ENCODE measurements at regions not wholly inside any gene's neighbourhood (a gene's known extent, or its start where the extent isn't known, plus 50 kb on each side); places are given as distances from the start of the nearest gene placed in this dataset.

DNA sequence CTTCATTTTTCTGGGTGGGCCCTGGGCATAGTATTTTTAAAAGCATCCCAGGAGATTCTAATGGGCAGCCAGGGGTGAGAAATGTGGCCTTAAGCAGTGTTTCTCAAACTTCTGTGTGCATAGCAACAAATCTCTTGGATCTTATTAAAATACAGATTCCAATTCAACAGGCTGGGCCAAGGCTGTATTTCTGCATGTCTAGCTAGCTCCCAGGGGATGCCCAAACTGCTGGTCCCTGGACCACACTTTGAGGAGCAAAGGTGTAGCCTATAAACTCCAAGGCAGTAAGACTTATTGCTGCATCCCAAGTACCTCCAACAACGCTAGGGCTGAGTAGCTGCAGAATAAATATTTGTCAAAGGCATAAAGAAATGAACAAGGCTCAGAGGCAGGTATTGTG is 292.9 kb upstream of the ZMIZ1 start:
- peaks cover 6% of the 10 kb centered on the region for H3K4me1 ChIP-seq (ENCODE audit: low read depth)
- TF ChIP-seq, protein P1, sequence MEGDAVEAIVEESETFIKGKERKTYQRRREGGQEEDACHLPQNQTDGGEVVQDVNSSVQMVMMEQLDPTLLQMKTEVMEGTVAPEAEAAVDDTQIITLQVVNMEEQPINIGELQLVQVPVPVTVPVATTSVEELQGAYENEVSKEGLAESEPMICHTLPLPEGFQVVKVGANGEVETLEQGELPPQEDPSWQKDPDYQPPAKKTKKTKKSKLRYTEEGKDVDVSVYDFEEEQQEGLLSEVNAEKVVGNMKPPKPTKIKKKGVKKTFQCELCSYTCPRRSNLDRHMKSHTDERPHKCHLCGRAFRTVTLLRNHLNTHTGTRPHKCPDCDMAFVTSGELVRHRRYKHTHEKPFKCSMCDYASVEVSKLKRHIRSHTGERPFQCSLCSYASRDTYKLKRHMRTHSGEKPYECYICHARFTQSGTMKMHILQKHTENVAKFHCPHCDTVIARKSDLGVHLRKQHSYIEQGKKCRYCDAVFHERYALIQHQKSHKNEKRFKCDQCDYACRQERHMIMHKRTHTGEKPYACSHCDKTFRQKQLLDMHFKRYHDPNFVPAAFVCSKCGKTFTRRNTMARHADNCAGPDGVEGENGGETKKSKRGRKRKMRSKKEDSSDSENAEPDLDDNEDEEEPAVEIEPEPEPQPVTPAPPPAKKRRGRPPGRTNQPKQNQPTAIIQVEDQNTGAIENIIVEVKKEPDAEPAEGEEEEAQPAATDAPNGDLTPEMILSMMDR (IDR thresholded peaks at IDR 0.05; ENCODE audit: low read depth, low read length) = no peak
- DNase-seq (ENCODE audit: low read depth in 1 of 2, low spot score in 1 of 2) = no peak

DNA sequence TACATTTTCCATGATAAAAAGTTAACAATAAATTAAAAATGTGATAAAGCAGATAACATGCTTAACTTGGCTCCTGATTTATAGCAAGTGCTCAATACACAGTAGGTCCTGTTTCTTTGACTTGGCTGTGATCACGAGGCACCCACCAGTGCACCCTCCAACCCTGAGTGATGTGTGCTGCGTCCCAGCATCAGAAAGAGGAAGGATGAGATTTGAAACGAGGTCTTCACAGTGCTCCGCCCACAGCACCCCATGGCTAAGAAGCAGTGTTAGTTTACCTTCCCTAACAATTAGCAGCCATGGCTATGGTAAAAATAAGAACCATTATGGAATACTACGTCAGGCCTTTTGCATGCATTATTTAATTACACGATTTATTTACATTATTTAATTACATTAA is 292.0 kb upstream of the ZMIZ1 start:
- no peaks in the 10 kb centered on the region for H3K9me3 ChIP-seq (ENCODE audit: low read depth)
- H3K36me3 ChIP-seq = no peaks in the 10 kb centered on the region
- peaks cover 6% of the 10 kb centered on the region for H3K4me1 ChIP-seq (ENCODE audit: low read depth)

More for the DNA sequence above, 292.9 kb upstream of the ZMIZ1 start:
- H3K4me3 ChIP-seq = no peak overlapping the region
- H3K27ac ChIP-seq = no peak overlapping the region
- no peaks in the 10 kb centered on the region for H3K27me3 ChIP-seq
- no peaks in the 10 kb centered on the region for H3K9me3 ChIP-seq (ENCODE audit: low read depth)
- H3K36me3 ChIP-seq = no peaks in the 10 kb centered on the region

DNA sequence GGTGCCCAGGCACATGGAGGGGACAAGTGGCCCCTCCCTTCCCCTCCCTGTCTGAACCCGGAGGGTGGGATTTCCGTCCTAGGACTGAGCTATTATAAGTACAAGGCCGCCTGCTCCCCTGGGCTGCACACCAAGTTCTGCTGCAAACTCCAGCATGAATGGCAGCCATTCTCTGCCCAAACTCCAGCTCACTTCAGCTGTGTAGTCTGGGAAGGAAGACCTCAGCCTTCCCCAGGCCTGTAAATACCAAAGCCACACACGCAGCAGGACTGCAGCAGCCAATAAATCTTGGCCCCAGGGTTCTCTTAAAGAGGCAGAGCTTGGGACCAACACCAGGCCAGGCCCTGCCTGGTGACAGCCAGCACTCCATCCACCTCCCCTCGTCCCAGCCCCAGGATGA is 291.3 kb upstream of the ZMIZ1 start:
- Histone ChIP-seq H3K27ac (no peak overlapping the region), H3K4me3 (no peak overlapping the region), H3K27me3 (no peaks in the 10 kb centered on the region), H3K4me1 (ENCODE audit: low read depth) (peaks cover 6% of the 10 kb centered on the region), H3K9me3 (ENCODE audit: low read depth) (no peaks in the 10 kb centered on the region), H3K36me3 (no peaks in the 10 kb centered on the region)
- TF ChIP-seq, protein P1 (IDR thresholded peaks at IDR 0.05; ENCODE audit: low read depth, low read length) = no peak
- peak in 1 of 2 donors; percentile 37 for DNase-seq (ENCODE audit: low read depth in 1 of 2, low spot score in 1 of 2)

More for the DNA sequence above, 292.0 kb upstream of the ZMIZ1 start:
- TF ChIP-seq, protein P1 (IDR thresholded peaks at IDR 0.05; ENCODE audit: low read depth, low read length) = no peak
- Histone ChIP-seq H3K4me3 (no peak overlapping the region), H3K27me3 (no peaks in the 10 kb centered on the region), H3K27ac (no peak overlapping the region)
- no peak for DNase-seq (ENCODE audit: low read depth in 1 of 2, low spot score in 1 of 2)

DNA sequence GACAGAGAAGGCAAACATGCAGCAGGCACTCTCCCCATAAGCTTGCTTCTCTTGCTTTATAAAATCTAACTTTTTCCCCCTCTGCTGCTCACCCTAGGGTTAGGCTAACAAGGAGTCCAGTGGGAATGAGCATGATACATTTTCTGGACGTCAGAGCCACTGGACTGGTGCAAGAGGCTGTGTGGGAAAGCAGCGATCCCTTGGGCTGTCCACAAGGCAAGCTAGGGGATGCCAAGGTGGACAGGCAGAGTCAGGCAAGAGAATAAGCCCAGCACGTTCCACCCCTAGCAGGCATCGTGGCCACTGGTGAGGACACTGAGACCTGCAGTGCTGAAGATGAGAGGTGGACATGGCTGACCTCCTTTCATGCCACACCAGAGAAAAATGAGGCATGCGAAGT is 290.9 kb upstream of the ZMIZ1 start:
- Histone ChIP-seq H3K9me3 (ENCODE audit: low read depth) (no peaks in the 10 kb centered on the region), H3K27ac (no peak overlapping the region), H3K4me1 (ENCODE audit: low read depth) (peaks cover 6% of the 10 kb centered on the region), H3K4me3 (no peak overlapping the region), H3K27me3 (no peaks in the 10 kb centered on the region), H3K36me3 (no peaks in the 10 kb centered on the region)
- TF ChIP-seq, protein P1 (IDR thresholded peaks at IDR 0.05; ENCODE audit: low read depth, low read length) = no peak
- DNase-seq (ENCODE audit: low read depth in 1 of 2, low spot score in 1 of 2) = peak in 1 of 2 donors; percentile 17

DNA sequence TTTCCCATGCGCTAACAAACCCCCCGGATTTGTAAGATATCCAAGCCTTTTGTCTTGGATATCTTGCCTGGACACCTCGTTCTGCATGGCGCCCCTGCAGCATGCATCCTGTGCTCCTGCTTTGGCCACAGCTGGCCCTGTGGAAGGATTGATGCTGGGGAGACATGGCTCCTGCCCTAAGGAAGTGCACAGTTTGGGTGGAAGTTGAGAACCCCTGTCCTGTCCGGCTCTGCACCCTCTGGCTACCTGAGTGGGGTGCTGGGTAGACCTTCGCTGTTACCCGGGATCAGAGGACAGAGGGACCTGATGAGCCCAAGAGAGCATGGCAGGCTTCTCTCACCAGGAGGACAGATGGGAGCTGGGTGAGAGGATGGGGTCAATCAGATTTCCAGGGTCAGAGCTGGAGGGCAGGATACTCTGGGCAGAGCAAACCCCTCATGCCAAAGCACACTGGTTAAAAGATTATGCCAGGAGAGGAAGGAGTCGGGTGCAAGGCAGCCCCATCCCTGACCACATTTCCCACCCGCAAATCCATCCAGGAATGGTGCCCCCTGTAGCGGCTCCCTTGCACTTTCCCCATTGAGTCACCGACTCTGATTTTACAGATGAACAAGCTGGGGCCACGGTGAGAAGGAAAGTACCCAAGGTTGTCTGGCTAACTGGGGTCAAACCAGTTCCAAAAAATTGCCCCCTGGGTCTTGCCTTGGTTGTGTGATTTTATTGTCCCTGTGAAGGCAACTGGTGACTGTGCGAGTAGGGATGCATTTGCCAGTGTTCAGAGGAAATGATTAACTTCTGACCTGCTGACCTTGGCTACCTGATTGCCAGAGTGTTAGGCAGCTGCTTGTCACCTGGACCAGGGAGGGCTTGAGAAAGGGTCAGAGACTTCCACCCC is 290.1 kb upstream of the ZMIZ1 start:
- Histone ChIP-seq H3K4me3 (no peak overlapping the region), H3K9me3 (ENCODE audit: low read depth) (no peaks in the 10 kb centered on the region), H3K4me1 (ENCODE audit: low read depth) (peaks cover 6% of the 10 kb centered on the region), H3K36me3 (no peaks in the 10 kb centered on the region), H3K27me3 (no peaks in the 10 kb centered on the region), H3K27ac (no peak overlapping the region)
- TF ChIP-seq, protein P1 (IDR thresholded peaks at IDR 0.05; ENCODE audit: low read depth, low read length) = no peak
- DNase-seq (ENCODE audit: low read depth in 1 of 2, low spot score in 1 of 2) = no peak

Data from cardiac muscle cell (in vitro differentiated cells and primary cell).